Psoas muscle (tissue), 7 donors: ENCODE measurements at regions not wholly inside any gene's neighbourhood (a gene's known extent, or its start where the extent isn't known, plus 50 kb on each side); places are given as distances from the start of the nearest gene placed in this dataset.
"Not testable (repeated sequence)": the region's sequence is repeated elsewhere in the genome, so short reads cannot be mapped to it uniquely, and the experiment has no call there.

Experiments
- ATAC-seq, 4 donors: fragments of 200-7000 bp; cut with Tn5 transposase; one replicate each; pipeline ENCODE4 v1.9.1; 2020; ENCODE audit warnings: moderate library complexity in 3 of 4, mild to moderate bottlenecking in 2 of 4
- DNase-seq, 2 donors: peaks; one replicate each; pipeline ENCODE4 v3.0.0-alpha.2; 2020
- H3K27ac ChIP-seq: fragments of 200-600 bp; one replicate; pipeline ENCODE4 v1.8.0; 2022
- H3K27me3 ChIP-seq, 3 donors: fragments of 200-600 bp in 1 of 3; one replicate each; pipeline versions ENCODE4 v1.6.1 to v1.8.0; 2013 to 2022; ENCODE audit warnings: low read length in 2 of 3, mild to moderate bottlenecking in 2 of 3, moderate library complexity in 1 of 3; ENCODE audit not compliant: insufficient read depth in 3 of 3
- H3K36me3 ChIP-seq, 2 donors: fragments of 200-600 bp in 1 of 2; one replicate each; pipeline versions ENCODE4 v1.6.1 to v1.8.0; 2013 to 2022; ENCODE audit warnings: low read depth in 1 of 2, mild to moderate bottlenecking in 1 of 2, moderate library complexity in 1 of 2; ENCODE audit not compliant: insufficient read depth in 1 of 2
- H3K4me1 ChIP-seq: fragments of 200-600 bp; one replicate; pipeline ENCODE4 v1.8.0; 2022
- H3K4me3 ChIP-seq: fragments of 200-600 bp; one replicate; pipeline ENCODE4 v1.8.0; 2022; ENCODE audit warnings: mild to moderate bottlenecking
- H3K9me3 ChIP-seq: fragments of 200-600 bp; one replicate; pipeline ENCODE4 v1.8.0; 2022
- CTCF ChIP-seq: fragments of 200-600 bp; IDR thresholded peaks from one replicate; pipeline ENCODE4 v1.8.0; 2022; ENCODE audit warnings: antibody characterized with exemption
- WGBS, 3 donors: extraction: QIAGEN DNeasy Blood & Tissue Kit; methylation state at CpG; one replicate each; pipeline versions ENCODE4 v1.1.6 to v1.1.7; 2013; 5-methylcytosine and 5-hydroxymethylcytosine counted together
- intact Hi-C, 2 donors: fragments of 100-400 bp; cut with DNase I; formaldehyde crosslinking; loops; one replicate each; pipeline versions ENCODE4 v1.11.0 to v1.14.2; 2022
- donor health status: healthy with polysubstance abuse.
- donor health status: DM: no; HTN: no; CAD: no; lungs with moderate emphysema.
- donor health status: Bipolar disorder and iron deficiency.
- donor health status: healthy.
- donor health status: DM: yes; HTN: yes; CAD: no.
- donor health status: DM: no; HTN: no; CAD: no.
- donor health status: DM: yes; HTN: yes; CAD: no.

DNA sequence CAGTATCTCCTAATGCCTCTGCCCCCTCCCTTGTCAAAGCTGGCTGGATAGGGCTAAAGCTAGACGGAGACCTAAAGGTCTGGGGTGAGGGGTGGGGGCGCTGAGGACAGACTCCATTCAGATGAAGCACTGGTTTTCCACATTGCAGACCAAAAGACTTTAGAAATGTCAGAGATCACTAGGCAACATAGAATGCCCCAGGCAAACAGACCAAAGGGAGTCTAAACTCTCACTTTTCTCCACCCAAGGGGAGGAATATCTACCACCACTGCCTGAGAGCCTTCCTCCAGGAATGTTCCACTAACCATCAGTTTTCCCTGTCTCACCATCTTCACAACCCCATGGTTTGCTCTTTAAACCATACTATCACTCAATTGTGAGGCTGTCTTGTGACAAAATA, 106.9 kb upstream of the KRAS start:
- Histone ChIP-seq H3K36me3 (no peaks in the 10 kb centered on the region), H3K4me1 (no peaks in the 10 kb centered on the region), H3K9me3 (no peaks in the 10 kb centered on the region), H3K27me3 (no peaks in the 10 kb centered on the region), H3K27ac (no peak overlapping the region), H3K4me3 (no peak overlapping the region)
- no peak for TF ChIP-seq CTCF
- no peak for ATAC-seq
- DNase-seq: no peak
- 63 to 72% (median 65%) methylated on average over 2 of the region's 2 CpGs for WGBS, 3 donors
- intact Hi-C loops: no loop called here

GRCh38 chr12:25352942-25353341, 102.2 kb upstream of the KRAS start:
- WGBS, 3 donors: 81 to 83% (median 82%) methylated on average over 2 of the region's 2 CpGs
- H3K36me3 ChIP-seq, H3K4me3 ChIP-seq, H3K9me3 ChIP-seq, H3K27me3 ChIP-seq, DNase-seq, H3K4me1 ChIP-seq, ATAC-seq, H3K27ac ChIP-seq, intact Hi-C loops: not testable (repeated sequence)

DNA sequence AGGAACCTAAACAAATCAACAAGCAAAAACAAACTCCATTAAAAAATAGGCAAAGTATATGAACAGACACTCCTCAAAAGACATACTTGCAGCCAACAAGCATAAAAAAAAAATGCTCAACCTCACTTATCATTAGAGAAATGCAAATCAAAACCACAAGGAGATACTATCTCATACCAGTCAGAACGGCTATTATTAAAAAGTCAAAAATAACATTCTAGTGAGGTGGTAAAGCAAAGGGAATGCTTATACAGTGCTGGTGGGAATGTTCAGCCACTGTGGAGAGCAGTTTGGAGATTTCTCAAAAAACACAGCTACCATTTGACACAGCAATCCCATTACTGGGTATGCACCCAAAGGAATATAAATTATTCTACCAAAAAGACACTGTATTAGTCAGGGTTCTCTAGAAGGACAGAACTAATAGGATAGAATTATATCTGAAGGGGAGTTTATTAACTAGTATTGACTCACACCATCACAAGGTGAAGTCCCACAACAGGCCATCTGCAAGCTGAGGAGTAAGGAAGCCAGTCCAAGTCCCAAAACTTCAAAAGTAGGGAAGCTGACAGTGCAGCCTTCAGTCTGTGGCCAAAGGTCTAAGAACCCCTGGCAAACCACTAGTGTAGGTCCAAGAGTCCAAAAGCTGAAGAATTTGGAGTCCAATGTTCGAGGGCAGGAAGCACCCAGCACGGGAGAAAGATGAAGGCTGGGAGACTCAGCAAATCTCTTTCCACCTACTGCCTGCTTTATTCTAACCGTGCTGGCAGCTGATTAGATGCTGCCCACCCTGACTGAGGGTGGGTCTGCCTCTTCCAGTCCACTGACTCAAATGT, 101.6 kb upstream of the KRAS start:
- no peak overlapping the region for H3K4me3 ChIP-seq
- no peak for ATAC-seq
- no peak for TF ChIP-seq CTCF
- peaks cover 6% of the 10 kb centered on the region for H3K4me1 ChIP-seq
- no peaks in the 10 kb centered on the region for H3K9me3 ChIP-seq
- intact Hi-C loops: no loop called here
- no peak overlapping the region for H3K27ac ChIP-seq
- 76 to 84% (median 78%) methylated on average over 4 of the region's 4 CpGs for WGBS, 3 donors
- H3K36me3 ChIP-seq: no peaks in the 10 kb centered on the region
- DNase-seq: no peak
- H3K27me3 ChIP-seq: no peaks in the 10 kb centered on the region

DNA sequence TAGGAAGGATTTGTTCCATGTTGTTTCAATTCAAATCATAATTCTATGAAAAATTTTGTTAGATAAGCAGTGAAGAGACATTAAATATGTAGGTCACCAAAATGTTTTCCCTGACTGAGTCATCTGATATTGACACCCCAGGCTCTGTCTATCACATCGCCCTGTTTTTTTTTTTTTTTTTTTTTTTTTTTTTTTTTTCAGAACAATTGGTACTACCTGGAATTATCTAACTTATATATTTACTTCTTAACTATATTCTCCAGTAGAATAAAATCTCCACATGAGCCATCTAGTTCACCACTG, 97.8 kb upstream of the KRAS start:
- DNase-seq (no peak), ATAC-seq (no peak)
- Histone ChIP-seq H3K4me3 (no peak overlapping the region), H3K27ac (no peak overlapping the region), H3K36me3 (no peaks in the 10 kb centered on the region), H3K9me3 (no peaks in the 10 kb centered on the region), H3K27me3 (no peaks in the 10 kb centered on the region), H3K4me1 (peaks cover 6% of the 10 kb centered on the region)
- no peak for TF ChIP-seq CTCF
- intact Hi-C loops: no loop called here
- 89 to 96% (median 95%) methylated on average over 1 of the region's 1 CpG for WGBS, 3 donors

DNA sequence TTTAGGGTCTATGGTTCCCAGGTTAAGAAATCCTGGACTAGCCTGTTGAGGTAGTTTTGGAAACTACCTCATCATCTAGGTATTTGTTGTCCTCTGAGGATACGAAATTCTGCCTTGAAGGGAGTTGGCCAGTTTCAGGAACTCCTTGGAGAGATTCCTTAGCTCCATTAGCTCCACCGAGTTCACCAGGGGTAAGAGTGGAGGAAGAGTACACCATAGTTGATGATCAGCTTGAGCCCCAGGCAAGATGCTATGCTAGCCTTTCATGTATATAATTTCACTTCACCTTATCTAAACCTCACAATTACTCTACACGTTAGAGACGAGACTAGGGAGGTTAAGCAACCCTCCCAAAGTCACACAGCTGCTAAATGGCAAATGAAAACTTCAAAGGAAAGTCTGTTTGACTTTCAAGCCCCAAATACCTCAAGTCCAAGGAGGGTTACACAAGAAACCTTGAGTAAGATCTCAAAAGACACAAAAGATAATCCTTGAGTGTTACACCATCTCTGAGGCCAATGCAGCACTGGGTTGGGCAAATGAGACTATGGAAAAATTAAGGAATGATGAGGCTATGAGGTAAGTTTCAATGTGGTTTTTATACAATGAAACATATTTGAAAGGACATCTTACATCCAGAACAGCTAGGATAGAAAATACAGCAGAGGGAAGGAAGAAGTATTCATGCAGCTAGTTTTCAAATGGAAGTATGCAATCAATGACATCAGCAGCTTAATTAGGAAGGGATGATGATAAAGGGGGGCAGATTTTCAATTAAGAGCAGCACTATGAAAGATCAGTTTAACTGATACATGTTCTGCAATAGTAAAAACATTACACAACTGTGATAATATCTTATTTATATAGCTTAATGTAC, 97.2 kb upstream of the KRAS start:
- TF ChIP-seq CTCF: no peak
- H3K4me1 ChIP-seq: peaks cover 6% of the 10 kb centered on the region
- H3K4me3 ChIP-seq: no peak overlapping the region
- intact Hi-C loops: no loop called here
- DNase-seq: no peak
- 31 to 48% (median 33%) methylated on average over 4 of the region's 4 CpGs for WGBS, 3 donors
- no peaks in the 10 kb centered on the region for H3K36me3 ChIP-seq
- H3K9me3 ChIP-seq: no peaks in the 10 kb centered on the region
- peak in 1 of 4 donors; percentile 65 for ATAC-seq
- peak overlapping the region; percentile 3 for H3K27ac ChIP-seq
- no peaks in the 10 kb centered on the region for H3K27me3 ChIP-seq

- ATAC-seq, H3K27ac ChIP-seq, H3K9me3 ChIP-seq, DNase-seq, H3K27me3 ChIP-seq, H3K4me1 ChIP-seq, H3K36me3 ChIP-seq, H3K4me3 ChIP-seq: not testable (repeated sequence)
- intact Hi-C loops: loop anchor here in 1 of 2 donors (5.0 kb wide), 1 partner anchor 40 kb away; no protein-coding TSS in a partner anchor
- 82 to 93% (median 85%) methylated on average over 5 of the region's 5 CpGs for WGBS, 3 donors
Observed at GRCh38 chr12:25341877-25342276, 91.1 kb upstream of the KRAS start.
